GM21576 (cell line): ENCODE measurements at regions not wholly inside any gene's neighbourhood (a gene's known extent, or its start where the extent isn't known, plus 50 kb on each side); places are given as distances from the start of the nearest gene placed in this dataset.

Source experiments
- ATAC-seq: cut with Tn5 transposase; IDR thresholded peaks from one replicate; pipeline ENCODE4 v1.9.1; 2021; ENCODE audit warnings: mild to moderate bottlenecking, moderate library complexity; ENCODE audit not compliant: unreplicated experiment

DNA sequence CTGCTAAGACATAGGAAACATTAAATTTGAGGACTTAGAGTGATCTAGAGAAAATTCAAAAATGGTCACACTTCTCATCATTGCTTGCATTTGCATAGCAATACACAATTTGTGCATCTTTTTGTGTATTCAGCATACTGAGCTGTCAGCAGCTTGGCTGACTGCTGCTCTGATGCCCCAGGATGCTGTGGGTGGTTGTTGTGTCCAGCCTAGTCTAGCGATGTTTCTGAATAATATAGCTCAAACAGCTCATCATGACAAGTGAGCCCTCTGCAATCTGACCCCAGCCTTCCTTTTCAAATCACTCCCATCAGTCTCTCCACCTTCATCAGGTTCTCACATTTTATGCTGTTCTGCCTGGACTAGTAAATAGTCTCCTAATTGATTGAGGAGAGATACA lies 483.7 kb upstream of the SPHKAP start:
- ATAC-seq = no peak

GRCh38 chr2:228658998-228659397 lies 477.5 kb upstream of the SPHKAP start:
- ATAC-seq = no peak

- ATAC-seq = no peak
Measured at GRCh38 chr2:228657807-228658402, 476.4 kb upstream of the SPHKAP start.

- ATAC-seq = no peak
Measured at GRCh38 chr2:228655331-228655730, 473.8 kb upstream of the SPHKAP start.

- no peak for ATAC-seq
Measured at GRCh38 chr2:228654707-228655106, 473.2 kb upstream of the SPHKAP start.

- ATAC-seq = no peak
Measured at GRCh38 chr2:228653884-228654283, 472.4 kb upstream of the SPHKAP start.

DNA sequence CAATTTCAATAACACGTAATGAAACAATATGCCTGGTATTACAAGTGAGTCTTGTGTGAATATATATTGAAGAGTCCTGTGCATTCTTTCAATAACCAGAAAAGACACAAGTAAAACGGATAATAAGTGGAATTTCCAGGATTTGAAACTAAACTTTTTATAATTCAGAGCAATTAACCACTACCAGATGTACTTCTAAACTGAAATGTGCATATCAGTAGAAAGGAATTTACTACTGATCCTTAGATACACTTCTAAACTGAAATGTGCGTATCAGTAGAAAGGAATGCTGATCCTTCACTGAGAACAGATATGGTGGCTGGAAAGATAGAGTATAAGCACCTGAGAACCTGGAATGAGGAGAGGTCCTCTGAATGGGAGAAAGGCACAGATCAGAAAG lies 470.9 kb upstream of the SPHKAP start:
- ATAC-seq = no peak

GRCh38 chr2:228649876-228650275 lies 468.4 kb upstream of the SPHKAP start:
- no peak for ATAC-seq

GRCh38 chr2:228649447-228649846 lies 468.0 kb upstream of the SPHKAP start:
- no peak for ATAC-seq

- ATAC-seq = no peak
Measured at GRCh38 chr2:228648541-228648940, 467.1 kb upstream of the SPHKAP start.

DNA sequence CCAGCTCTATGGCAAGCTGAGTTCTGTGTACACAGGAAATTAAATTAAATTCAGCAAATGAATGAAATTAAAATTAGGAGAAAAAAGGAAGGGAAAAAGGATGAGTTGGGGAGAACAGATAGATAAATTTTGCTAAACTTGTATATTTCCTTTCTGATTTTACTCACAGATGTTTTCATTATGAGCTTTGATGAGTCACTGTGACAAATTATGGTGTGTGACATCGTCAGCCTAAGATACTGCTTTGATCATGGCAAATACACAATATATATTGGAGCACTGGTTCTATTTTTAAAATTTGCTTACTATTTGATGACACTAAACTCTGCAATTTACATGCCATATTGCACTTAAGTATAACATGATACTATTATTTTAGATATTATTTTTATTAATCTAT lies 464.6 kb upstream of the SPHKAP start:
- ATAC-seq = no peak

DNA sequence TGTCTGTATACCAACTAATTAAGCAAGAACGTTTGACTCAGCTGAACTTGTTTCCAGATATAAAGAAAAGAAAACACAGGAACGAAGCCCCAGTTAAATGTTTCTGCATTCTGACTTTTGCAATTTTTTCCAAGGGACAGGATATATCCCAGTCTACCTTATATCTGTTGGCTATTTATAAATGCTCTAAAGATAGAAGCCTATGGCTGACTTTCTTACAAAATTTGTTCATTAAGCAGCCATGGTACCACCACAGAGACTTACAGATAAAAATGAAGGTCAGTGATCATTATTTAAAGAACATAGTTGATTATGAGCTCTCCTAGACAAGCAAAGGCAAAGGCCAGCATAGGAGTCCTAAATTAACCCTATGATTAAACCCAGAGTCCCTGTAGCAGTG lies 462.7 kb upstream of the SPHKAP start:
- ATAC-seq = no peak

- ATAC-seq = no peak
Measured at GRCh38 chr2:228642861-228643260, 461.4 kb upstream of the SPHKAP start.

GRCh38 chr2:228630786-228631185 lies 449.3 kb upstream of the SPHKAP start:
- ATAC-seq = no peak

- no peak for ATAC-seq
Measured at GRCh38 chr2:228629251-228629650, 447.8 kb upstream of the SPHKAP start.

DNA sequence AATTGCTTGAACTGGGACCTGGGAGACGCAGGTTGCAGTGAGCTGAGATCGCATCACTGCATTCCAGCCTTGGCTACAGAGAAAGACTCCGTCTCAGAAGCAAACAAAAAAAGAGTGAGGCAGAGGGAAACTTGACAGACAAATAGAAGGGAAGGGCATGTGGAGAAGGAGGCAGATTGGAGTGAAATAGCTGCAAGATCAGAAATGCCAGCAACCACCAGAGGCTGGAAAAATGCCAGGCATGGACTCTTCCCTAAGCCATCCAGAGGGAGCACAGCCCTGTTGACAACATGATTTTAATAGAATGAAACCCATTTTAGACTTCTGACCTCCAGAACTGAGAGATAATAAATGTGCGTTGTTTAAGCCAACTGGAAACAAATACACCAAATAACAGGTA lies 447.2 kb upstream of the SPHKAP start:
- ATAC-seq = no peak

DNA sequence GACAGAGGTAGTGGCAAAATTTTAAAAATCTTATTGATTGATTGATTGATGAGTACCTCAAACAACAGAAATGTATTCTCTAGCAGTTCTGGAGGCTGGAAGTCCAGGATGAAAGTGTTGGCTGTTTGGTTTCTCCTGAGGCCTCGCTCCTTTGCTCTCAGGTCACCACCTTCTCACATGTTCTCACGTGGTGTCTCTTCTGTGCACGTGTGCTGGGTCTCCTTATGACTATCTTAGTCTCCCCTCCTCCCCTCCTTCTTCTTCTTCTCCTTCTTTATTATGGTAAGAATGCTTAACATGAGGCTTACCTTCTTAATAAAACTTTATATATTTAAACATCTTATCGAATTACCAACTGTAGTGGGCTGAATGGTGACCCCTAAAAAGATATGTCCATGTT lies 446.0 kb upstream of the SPHKAP start:
- no peak for ATAC-seq

DNA sequence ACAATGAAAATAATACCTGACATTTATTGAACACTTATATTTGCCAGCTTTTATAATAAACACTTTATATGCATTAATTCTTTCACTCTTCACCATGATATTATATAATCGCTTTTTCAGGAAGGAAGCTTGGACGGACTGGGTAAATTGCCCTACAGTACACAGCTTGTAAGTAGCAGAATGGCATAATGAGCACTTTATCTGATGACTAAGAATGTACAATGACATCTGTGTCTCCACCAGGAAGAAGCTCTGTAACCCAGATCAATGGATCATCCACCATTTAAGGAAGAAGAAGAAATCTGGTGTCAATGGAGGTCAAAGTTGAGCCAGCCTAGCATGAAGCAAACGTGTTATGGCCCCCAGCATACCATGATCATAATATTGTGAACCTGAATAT lies 444.0 kb upstream of the SPHKAP start:
- no peak for ATAC-seq

GRCh38 chr2:228624733-228625132 lies 443.2 kb upstream of the SPHKAP start:
- ATAC-seq = no peak

GRCh38 chr2:228615496-228615895 lies 434.0 kb upstream of the SPHKAP start:
- no peak for ATAC-seq

GRCh38 chr2:228614741-228615140 lies 433.3 kb upstream of the SPHKAP start:
- no peak for ATAC-seq

GRCh38 chr2:228613133-228613850 lies 431.8 kb upstream of the SPHKAP start:
- ATAC-seq = no peak

GRCh38 chr2:228611171-228611570 lies 429.7 kb upstream of the SPHKAP start:
- ATAC-seq = no peak
